ENCODE measurements at regions not wholly inside any gene's neighbourhood (a gene's known extent, or its start where the extent isn't known, plus 50 kb on each side); places are given as distances from the start of the nearest gene placed in this dataset.
"Not testable (repeated sequence)": the region's sequence is repeated elsewhere in the genome, so short reads cannot be mapped to it uniquely, and the experiment has no call there.

- ChIA-PET POLR2A (no interaction called here), CTCF (no interaction called here)
These were observed 149.3 kb upstream of the TRIB2 start for GRCh38 chr2:12567411-12567810.

DNA sequence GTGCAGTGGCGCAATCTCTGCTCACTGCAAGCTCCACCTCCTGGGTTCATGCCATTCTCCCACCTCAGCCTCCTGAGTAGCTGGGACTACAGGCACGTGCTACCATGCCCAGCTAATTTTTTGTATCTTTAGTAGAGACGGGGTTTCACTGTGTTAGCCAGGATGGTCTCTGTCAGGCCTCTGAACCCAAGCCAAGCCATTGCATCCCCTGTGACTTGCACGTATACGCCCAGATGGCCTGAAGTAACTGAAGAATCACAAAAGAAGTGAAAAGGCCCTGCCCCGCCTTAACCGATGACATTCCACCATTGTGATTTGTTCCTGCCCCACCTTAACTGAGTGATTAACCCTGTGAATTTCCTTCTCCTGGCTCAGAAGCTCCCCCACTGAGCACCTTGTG is 147.2 kb upstream of the TRIB2 start:
- POLR2A ChIA-PET, CTCF ChIA-PET: not testable (repeated sequence)

GRCh38 chr2:12569929-12570328 is 146.8 kb upstream of the TRIB2 start:
- CTCF ChIA-PET: not testable (repeated sequence)

DNA sequence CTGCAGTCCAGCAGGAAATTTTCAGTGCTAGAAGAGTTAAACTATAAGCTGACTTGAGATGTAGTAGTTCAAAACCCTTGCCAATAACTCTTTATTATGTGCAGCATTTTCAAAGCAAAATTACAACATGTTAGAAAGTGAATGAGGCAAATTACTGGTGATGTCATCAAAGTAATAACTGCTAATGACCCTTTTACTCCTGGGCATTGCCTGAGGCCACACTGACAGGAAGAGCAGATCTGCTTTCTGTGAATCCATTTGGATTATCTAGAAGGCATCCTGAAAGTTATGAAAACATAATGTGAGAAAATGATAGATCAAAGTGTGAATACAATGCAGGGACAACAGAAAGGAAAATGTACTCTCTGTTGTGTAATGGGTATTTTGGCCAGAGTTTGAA is 139.6 kb upstream of the TRIB2 start:
- ChIA-PET POLR2A (no interaction called here), CTCF (no interaction called here)

More at GRCh38 chr2:12569929-12570328, 146.8 kb upstream of the TRIB2 start:
- POLR2A ChIA-PET: not testable (repeated sequence)

DNA sequence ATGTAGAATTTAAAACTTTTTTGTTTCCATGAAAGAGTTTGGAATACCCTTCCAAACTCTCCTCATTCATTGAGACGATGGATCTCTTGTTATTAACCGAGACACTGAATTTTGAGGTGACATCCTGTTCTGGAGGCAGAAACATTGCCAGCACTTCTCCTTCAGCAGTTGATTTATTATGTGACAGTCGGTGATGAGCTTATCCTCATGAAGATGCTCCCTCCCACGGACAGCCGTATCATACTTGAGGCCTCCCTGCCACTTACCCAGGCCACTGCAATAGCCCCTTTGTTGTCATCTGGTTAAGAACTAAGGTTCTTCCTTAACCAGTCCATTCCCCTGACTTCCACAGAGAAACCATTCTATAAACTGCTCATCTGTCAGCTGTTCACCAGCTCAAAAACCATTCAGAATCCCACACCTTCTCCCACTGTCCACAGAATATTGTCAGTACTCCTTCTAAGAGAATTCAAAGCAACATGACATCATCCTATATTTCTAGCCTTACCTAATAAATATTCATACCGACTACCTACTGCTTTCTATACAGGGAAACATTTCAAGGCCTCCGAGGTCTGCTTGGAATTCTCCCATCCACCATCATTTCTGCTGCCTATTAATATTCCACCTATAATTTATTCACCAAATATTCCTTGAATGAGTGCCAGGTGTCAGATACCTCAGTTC is 139.0 kb upstream of the TRIB2 start:
- CTCF ChIA-PET: no interaction called here

DNA sequence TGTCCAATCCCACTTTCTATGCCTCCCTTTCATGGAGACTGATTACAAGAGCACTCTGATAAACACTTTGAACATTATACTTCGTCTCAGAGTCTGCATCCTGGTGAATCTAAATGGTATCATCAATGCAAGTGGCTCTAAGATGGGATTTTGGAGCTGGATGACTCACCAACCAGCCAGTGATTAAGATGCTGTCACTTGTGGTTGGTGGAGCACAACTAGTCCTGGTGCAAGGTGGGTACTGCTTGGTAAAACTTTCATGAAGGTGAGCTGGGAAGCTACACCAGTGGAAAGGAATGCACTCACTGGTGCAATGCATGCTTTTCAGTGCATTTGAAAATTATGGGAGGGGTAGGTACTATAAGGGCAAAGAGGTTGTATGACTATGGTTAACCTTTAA is 137.7 kb upstream of the TRIB2 start:
- POLR2A ChIA-PET: interaction anchor here (0.6 kb wide), 1 partner anchor 37 kb away, joined by 3 read pairs; no protein-coding TSS in a partner anchor
- CTCF ChIA-PET: no interaction called here

More for the DNA sequence above, 139.0 kb upstream of the TRIB2 start:
- POLR2A ChIA-PET: no interaction called here

DNA sequence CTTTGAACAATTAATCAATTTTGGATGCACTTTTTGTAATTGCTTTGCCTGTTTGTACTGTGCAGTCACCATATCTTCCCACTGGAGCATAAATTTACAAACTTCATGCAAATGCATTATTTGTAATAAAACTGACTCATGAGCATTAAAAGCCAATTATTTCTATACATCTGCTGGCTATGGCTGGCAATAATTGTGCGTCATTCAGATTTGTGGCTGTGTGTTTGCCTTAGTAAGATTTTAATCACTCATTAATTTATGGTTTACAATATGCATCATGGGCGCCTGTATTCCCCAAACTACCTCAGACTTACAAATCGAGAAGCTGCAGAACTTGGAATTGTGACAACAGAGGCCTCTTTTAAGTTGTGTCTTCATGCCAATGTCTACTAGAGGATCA is 132.4 kb upstream of the TRIB2 start:
- POLR2A ChIA-PET: no interaction called here
- CTCF ChIA-PET: no interaction called here

DNA sequence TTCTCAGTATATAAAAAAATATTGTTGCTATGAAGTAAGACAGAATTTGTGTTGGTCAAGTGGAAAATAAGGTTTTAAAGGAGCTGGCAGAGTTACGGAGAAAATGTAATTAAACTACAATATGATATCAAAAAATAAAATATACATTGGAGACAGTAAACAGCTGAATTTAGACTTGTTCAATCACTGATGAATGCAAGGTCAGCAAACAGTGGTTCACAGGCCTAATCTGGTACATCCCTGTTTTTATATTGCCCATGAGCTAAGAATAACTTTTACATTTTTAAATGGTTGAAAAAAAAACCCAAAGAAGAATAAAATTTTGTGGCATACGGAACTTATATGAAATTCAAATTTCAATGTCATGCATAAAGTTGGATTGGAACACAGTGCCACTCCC is 131.0 kb upstream of the TRIB2 start:
- ChIA-PET POLR2A (no interaction called here), CTCF (no interaction called here)

DNA sequence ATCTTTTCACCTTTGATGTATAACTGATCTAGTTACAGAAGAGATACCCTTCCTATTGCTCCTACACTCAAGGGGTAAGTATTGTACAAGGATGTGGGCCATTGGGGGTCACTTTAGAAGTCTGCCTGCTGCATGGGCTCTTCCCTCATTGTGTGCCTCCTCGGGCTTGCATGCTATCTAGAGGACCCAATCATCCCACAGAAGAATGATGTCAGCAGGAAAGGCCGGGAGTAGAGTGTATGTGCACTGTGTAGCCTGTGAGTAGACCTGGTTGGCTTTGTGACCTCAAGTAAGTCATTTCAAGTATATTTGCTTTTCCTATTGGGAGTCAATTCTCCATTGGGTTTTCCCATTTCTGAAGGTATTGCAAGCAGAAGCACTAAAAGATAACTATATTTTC is 129.5 kb upstream of the TRIB2 start:
- POLR2A ChIA-PET: no interaction called here
- CTCF ChIA-PET: no interaction called here

GRCh38 chr2:12587729-12588522 is 128.8 kb upstream of the TRIB2 start:
- ChIA-PET POLR2A (no interaction called here), CTCF (no interaction called here)

DNA sequence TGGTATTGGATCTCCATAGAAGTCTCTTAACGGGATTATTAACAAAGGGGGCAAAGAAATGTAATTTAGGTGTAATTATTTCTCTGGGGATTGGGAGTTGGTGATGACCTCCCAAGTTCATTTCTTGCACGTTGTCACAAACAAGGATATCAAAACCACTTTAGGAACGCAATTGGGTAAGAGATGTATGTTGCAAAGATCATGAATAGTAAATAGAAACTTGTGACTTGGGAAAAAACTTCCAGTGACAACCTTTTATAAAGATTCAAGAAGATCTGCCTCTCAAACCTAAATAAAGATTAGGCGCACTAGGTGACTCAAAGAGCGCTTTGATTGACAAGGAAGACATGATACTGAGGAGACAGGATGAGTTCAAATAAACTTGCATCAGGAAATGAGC is 127.8 kb upstream of the TRIB2 start:
- CTCF ChIA-PET: no interaction called here

GRCh38 chr2:12589802-12590320 is 126.9 kb upstream of the TRIB2 start:
- ChIA-PET POLR2A (no interaction called here), CTCF (interaction anchor here (1.0 kb wide), 1 partner anchor 16 kb away, joined by 3 read pairs; no protein-coding TSS in a partner anchor)

More for the DNA sequence above, 127.8 kb upstream of the TRIB2 start:
- POLR2A ChIA-PET: no interaction called here

- CTCF ChIA-PET: no interaction called here
- POLR2A ChIA-PET: no interaction called here
These were observed 124.4 kb upstream of the TRIB2 start for GRCh38 chr2:12592296-12592695.

- POLR2A ChIA-PET: no interaction called here
- CTCF ChIA-PET: no interaction called here
These were observed 122.1 kb upstream of the TRIB2 start for GRCh38 chr2:12594590-12594989.

DNA sequence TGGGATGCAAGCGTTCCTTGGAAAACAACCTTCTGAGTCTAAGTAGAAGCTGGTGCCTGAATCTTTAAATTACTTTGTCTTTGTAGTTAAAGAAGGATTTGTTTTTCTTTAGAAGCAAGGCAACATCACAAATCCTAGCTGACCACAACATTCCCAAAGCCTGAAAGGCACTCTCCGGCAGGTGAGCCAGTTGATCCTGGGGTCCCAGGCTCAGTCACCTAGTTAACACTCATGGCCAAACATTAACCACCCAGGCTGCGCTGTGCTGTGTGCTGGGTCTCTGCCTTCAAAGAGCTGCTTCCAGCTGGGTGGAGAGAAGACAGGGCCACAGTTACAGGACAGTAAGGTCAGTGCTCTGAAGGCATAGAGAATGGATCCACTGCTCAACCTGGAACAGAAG is 120.0 kb upstream of the TRIB2 start:
- ChIA-PET CTCF (no interaction called here), POLR2A (no interaction called here)

DNA sequence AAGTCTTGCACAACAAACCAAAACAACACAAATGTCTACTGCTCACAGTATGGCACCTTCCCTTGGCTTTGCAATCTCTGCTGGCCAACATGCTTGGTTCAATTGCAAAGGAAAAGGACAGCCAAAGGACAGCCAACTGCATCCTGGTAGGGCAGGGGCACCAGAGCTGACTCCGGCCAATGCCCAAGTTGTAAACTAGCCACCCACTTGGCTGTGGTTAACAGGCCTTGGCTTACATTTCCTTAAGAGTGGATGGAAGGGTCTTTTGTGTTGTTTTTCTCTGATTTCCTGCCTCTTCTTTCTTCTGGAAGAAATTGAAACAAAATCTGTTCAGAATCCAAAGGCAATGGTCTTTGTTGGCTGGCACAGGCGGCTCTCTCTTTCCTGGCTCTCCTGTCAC is 119.1 kb upstream of the TRIB2 start:
- POLR2A ChIA-PET: no interaction called here
- CTCF ChIA-PET: no interaction called here

DNA sequence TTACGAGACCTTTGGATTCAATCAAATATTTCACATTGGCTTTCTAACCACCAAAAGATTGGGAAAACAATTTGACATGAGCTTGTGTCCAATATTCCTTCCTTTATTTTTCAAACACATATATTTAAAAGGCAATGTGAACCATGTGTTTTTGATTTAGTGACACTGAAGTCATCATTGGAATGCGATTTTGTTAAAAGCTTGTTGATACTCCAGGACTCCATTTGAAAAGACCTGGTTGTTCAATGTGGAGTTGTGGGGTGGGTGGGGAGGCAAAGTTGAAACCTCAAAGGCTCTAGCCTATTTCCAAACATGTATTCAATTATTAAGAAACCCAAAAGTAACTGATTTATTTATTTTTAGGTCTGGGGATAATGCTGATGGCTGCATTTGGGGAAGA is 114.1 kb upstream of the TRIB2 start:
- CTCF ChIA-PET: no interaction called here
- POLR2A ChIA-PET: no interaction called here

DNA sequence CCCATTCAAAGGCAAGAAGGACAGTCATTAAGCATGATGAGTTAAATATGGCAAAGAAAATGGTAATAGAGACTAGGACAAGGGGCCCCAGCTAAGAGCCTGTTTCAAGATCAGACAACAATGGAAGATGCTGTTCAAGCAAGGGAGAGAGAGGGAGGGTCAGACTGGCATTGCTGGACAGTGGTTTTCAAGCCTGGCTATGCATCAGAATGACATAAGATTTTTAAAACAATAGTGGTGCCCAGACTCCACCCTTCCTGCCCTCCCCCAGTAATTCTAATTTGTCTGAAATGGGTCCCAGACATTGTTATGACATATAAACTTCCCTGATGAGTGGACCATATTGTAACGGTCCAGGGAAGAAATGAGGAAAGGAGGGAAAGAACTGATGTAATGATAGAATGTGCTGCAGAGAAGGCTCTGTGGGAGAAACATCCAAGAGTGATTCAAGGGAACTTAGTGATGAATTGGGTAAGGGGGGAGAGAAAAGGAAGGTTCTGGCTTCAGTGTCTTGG is 112.9 kb upstream of the TRIB2 start:
- CTCF ChIA-PET: no interaction called here
- POLR2A ChIA-PET: no interaction called here

GRCh38 chr2:12604341-12604740 is 112.4 kb upstream of the TRIB2 start:
- POLR2A ChIA-PET: no interaction called here
- CTCF ChIA-PET: no interaction called here

DNA sequence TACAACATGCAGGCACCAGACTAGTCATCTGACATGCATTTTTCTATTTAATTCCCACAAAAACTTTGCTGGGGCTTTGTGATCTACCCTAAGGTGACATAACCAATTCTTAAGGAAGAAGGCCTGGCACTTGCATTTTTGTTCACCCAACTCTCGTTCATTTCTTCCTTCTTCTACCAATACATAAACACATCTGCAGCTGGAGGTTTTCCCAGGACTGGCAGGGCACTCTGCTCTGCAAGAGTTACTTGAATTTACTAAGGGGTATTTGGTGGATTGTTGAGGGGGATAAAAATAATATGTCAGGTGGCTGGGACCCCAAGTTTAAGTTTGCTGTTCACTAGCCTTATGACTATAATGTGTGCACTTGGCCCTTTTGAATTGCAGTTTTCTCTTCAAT is 111.4 kb upstream of the TRIB2 start:
- CTCF ChIA-PET: no interaction called here
- POLR2A ChIA-PET: no interaction called here

DNA sequence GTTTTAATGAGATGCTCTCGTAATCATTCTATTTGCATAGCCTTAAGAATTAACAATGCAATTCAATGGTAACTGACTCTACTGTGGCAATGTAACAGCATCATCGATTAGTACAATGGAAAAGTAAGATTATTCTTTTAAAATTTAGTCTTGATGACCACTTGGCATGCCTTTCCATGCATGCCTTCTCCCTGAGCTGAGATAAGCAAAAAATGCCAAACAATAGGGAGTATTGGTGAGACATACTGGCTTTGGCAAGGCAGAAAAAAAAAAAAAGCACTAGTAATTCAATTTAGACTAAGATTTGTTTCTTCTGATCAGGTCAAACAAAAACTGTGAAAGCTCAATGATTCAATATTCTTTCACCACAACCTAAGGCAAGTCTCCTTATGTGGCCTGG is 110.8 kb upstream of the TRIB2 start:
- CTCF ChIA-PET: no interaction called here
- POLR2A ChIA-PET: no interaction called here

All from activated CD8-positive, alpha-beta memory T cell treated with anti-CD3 and anti-CD28 coated beads for 36 hours (primary cell).